Colonic mucosa (tissue), 4 donors: ENCODE measurements at regions not wholly inside any gene's neighbourhood (a gene's known extent, or its start where the extent isn't known, plus 50 kb on each side); places are given as distances from the start of the nearest gene placed in this dataset.

ENCODE experiments used
- DNase-seq: peaks from one replicate; pipeline ENCODE4 v3.0.0-alpha.2; 2020
- H3K27ac ChIP-seq: fragments of 200-600 bp; one replicate; pipeline ENCODE4 v1.8.0; 2021
- H3K27me3 ChIP-seq: fragments of 200-600 bp; one replicate; pipeline ENCODE4 v1.8.0; 2021
- H3K36me3 ChIP-seq: fragments of 200-600 bp; one replicate; pipeline ENCODE4 v1.8.0; 2021
- H3K4me1 ChIP-seq: fragments of 200-600 bp; one replicate; pipeline ENCODE4 v1.8.0; 2021; ENCODE audit warnings: mild to moderate bottlenecking
- H3K4me3 ChIP-seq: fragments of 200-600 bp; one replicate; pipeline ENCODE4 v1.8.0; 2021
- H3K9ac ChIP-seq, 2 donors: one replicate each; pipeline ENCODE4 v1.7.0; 2013; ENCODE audit warnings: control low read depth in 2 of 2, low read depth in 2 of 2, low read length in 2 of 2
- H3K9me3 ChIP-seq: fragments of 200-600 bp; one replicate; pipeline ENCODE4 v1.8.0; 2021
- CTCF ChIP-seq: fragments of 200-600 bp; IDR thresholded peaks from one replicate; pipeline ENCODE4 v1.8.0; 2022; ENCODE audit warnings: antibody characterized with exemption, mild to moderate bottlenecking
- intact Hi-C: fragments of 100-400 bp; cut with DNase I; formaldehyde crosslinking; loops from one replicate; pipeline ENCODE4 v1.14.1; 2022
- donor health status: healthy.
- donor health status: DM: no; HTN: no; CAD: no.
- donor health status: DM: no; HTN: no; CAD: no.

- no peak for DNase-seq
- TF ChIP-seq CTCF, result no peak
- Histone ChIP-seq H3K4me1 (peaks cover 8% of the 10 kb centered on the region), H3K27me3 (no peaks in the 10 kb centered on the region), H3K4me3 (no peak overlapping the region), H3K36me3 (no peaks in the 10 kb centered on the region), H3K9ac (no peak overlapping the region), H3K27ac (peak overlapping the region; percentile 63), H3K9me3 (no peaks in the 10 kb centered on the region)
- intact Hi-C loops, result loop anchor here (5.0 kb wide), 1 partner anchor 50 kb away; no protein-coding TSS in a partner anchor
These were observed 142.0 kb downstream of the CEP57L1 start for GRCh38 chr6:109237077-109237985.

GRCh38 chr6:109236115-109237076 is 141.1 kb downstream of the CEP57L1 start:
- TF ChIP-seq CTCF, result no peak
- intact Hi-C loops, result loop anchor here (5.0 kb wide), 1 partner anchor 49 kb away; no protein-coding TSS in a partner anchor
- DNase-seq, result no peak
- peak overlapping the region in 1 of 2 donors; percentile 43 for H3K9ac ChIP-seq
- H3K36me3 ChIP-seq, result no peaks in the 10 kb centered on the region
- peaks cover 8% of the 10 kb centered on the region for H3K4me1 ChIP-seq
- no peak overlapping the region for H3K4me3 ChIP-seq
- no peaks in the 10 kb centered on the region for H3K9me3 ChIP-seq
- H3K27ac ChIP-seq, result peak overlapping the region; percentile 63
- H3K27me3 ChIP-seq, result no peaks in the 10 kb centered on the region

- DNase-seq, result no peak
- no peak overlapping the region for H3K27ac ChIP-seq
- H3K9me3 ChIP-seq, result no peaks in the 10 kb centered on the region
- H3K27me3 ChIP-seq, result no peaks in the 10 kb centered on the region
- no peak overlapping the region for H3K4me3 ChIP-seq
- peaks cover 8% of the 10 kb centered on the region for H3K4me1 ChIP-seq
- no peak overlapping the region for H3K9ac ChIP-seq
- H3K36me3 ChIP-seq, result no peaks in the 10 kb centered on the region
- intact Hi-C loops, result loop anchor here (5.0 kb wide), 1 partner anchor 48 kb away; no protein-coding TSS in a partner anchor
- TF ChIP-seq CTCF, result no peak
These were observed 140.3 kb downstream of the CEP57L1 start for GRCh38 chr6:109235481-109236038.

DNA sequence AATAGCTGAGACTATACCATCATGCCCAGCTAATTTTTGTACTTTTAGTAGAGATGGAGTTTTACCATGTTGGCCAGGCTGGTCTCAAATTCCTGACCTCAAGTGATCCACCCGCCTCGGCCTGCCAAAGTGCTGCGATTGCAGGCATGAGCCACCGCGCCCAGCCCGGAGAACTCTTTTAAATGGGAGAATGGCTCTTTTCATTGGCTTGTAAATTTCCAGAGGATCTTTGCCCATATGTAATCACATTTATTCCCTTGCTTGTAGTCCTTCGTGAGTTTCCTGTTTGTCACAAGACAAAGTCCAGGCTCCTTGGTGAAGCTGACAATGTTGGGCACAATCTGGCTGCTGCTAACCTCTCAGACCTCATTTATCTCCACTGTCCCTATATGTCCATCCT is 135.1 kb downstream of the CEP57L1 start:
- no peaks in the 10 kb centered on the region for H3K27me3 ChIP-seq
- no peaks in the 10 kb centered on the region for H3K9me3 ChIP-seq
- peak overlapping the region in 1 of 2 donors; percentile 66 for H3K9ac ChIP-seq
- TF ChIP-seq CTCF, result no peak
- H3K36me3 ChIP-seq, result no peaks in the 10 kb centered on the region
- H3K4me3 ChIP-seq, result no peak overlapping the region
- H3K27ac ChIP-seq, result peak overlapping the region; percentile 93
- intact Hi-C loops, result no loop called here
- peak; percentile 87 for DNase-seq
- no peaks in the 10 kb centered on the region for H3K4me1 ChIP-seq

DNA sequence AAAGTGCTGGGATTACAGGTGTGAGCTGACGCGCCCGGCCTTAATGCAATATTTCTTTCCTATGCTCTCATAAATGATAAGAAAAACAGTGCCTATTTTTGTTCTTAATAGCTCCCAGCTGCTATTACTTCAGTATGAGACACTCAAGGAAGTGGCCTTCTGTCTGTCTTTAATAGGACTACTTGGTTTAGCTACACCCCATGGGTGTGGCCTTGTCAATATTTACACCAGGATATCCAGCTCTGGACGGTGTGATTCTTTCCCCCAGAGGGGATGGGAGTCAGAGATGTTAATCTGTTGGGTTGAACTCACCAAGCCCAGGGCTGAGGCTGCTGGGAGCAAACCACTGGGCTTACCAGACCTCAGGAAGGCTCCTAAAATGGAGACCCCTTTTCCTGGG is 134.2 kb downstream of the CEP57L1 start:
- no peaks in the 10 kb centered on the region for H3K36me3 ChIP-seq
- no peak overlapping the region for H3K4me3 ChIP-seq
- H3K9me3 ChIP-seq, result no peaks in the 10 kb centered on the region
- DNase-seq, result peak; percentile 83
- intact Hi-C loops, result no loop called here
- H3K4me1 ChIP-seq, result no peaks in the 10 kb centered on the region
- H3K27ac ChIP-seq, result peak overlapping the region; percentile 93
- no peaks in the 10 kb centered on the region for H3K27me3 ChIP-seq
- H3K9ac ChIP-seq, result peak overlapping the region in 1 of 2 donors; percentile 66
- TF ChIP-seq CTCF, result no peak
